GM19468 (cell line): ENCODE measurements at regions not wholly inside any gene's neighbourhood (a gene's known extent, or its start where the extent isn't known, plus 50 kb on each side); places are given as distances from the start of the nearest gene placed in this dataset.
"Not testable (repeated sequence)": the region's sequence is repeated elsewhere in the genome, so short reads cannot be mapped to it uniquely, and the experiment has no call there.

ENCODE experiments used
- ATAC-seq: cut with Tn5 transposase; IDR thresholded peaks from one replicate; pipeline ENCODE4 v1.9.1; 2021; ENCODE audit warnings: mild to moderate bottlenecking, moderate library complexity, moderate number of reproducible peaks; ENCODE audit not compliant: unreplicated experiment; ENCODE audit errors: extremely low read depth

DNA sequence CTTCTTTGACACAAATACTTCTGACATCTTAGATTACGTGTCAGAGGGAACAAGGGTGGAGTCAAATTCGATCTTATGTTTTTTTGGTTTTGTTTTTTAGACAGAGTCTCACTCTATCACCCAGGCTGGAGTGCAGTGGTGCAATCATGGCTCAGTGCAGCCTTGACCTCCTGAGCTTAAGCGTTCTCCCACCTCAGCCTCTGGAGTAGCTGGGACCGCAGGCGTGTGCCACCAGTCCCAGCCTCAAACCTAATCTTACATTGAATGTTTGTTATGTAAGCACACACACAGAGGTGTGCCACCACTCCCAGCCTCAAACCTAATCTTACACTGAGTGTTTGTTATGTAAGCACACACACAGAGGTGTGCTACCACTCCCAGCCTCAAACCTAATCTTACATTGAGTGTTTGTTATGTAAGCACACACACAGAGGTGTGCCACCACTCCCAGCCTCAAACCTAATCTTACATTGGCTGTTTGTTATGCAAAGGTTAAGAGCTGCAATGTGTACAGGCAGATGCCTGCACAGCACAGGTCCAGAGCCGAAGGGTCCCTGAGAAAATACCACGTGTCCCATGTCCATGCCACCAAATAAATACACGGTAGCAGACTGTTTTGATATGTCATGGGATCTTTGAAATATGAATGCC, 118.0 kb downstream of the ATP6V0E2 start:
- ATAC-seq: not testable (repeated sequence)

- ATAC-seq: not testable (repeated sequence)
Observed at GRCh38 chr7:149992366-149992765, 118.6 kb downstream of the ATP6V0E2 start.

- not testable (repeated sequence) for ATAC-seq
Observed at GRCh38 chr7:149995369-149996026, 121.7 kb downstream of the ATP6V0E2 start.

- not testable (repeated sequence) for ATAC-seq
Observed at GRCh38 chr7:150000780-150001599, 127.2 kb downstream of the ATP6V0E2 start.

GRCh38 chr7:150003304-150003810, 129.6 kb downstream of the ATP6V0E2 start:
- ATAC-seq: no peak

GRCh38 chr7:150003973-150004372, 130.2 kb downstream of the ATP6V0E2 start:
- not testable (repeated sequence) for ATAC-seq

DNA sequence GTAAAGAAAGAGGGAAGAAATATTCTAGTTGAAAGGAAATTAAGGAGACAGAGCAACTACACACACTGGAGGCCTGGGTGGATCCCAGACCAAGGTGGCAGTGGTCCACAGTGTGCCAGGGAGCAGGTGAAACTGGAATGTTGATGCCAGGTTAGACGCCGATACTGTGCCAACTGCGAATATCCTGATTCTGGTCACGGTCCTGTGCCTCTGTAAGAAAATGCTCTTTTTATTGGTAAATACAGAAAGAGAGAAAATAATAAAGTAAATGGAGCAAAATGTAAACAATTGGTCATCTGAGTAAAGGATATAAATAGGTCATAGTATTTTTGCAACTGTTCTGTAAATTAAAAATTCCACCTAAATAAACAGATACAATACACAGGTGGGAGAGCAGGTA, 131.1 kb downstream of the ATP6V0E2 start:
- not testable (repeated sequence) for ATAC-seq

GRCh38 chr7:150009620-150010303, 136.0 kb downstream of the ATP6V0E2 start:
- not testable (repeated sequence) for ATAC-seq

DNA sequence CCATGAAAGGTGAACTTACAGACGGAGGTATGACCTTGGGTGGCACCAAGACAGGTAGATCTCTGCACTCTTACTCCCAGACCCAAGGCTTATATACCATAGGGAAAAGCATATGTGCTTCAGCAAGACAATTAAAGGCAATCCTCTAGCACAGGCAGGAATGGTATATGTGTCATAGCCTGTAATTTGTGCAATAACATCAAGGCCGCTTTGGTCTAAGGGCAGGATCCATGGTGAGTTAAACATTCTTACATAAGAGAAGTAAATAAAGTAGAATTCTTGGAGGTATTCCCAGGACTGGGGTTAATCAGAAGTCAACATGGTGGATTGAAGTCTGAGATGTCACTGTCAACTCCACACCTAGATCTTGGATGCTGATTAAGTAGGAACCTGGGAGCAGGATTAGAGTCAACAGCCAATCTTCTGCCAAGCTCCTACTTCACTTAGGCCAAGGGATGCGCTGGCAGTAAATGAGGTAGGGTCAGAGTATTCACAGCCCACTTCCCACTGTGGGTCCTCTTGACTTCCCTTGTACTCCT, 143.0 kb downstream of the ATP6V0E2 start:
- ATAC-seq: not testable (repeated sequence)

DNA sequence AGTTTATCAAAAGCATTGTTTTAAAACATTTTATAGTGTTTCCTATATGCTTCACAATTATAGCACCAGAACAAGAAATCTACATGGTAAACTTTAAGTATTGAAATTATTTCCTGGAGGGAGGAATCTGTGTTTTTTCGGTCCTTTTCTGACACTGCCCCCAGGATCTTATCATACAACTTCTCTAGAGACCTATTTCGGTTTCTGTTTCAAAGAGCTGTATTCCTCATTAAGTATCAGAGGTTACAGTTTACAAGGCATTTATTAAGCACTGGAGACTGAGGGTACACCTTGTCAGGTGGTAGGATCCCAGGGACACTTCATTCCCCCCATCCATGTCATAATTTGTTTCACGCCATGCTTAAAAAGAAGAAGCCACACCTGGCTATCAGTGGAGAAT, 146.4 kb downstream of the ATP6V0E2 start:
- not testable (repeated sequence) for ATAC-seq

DNA sequence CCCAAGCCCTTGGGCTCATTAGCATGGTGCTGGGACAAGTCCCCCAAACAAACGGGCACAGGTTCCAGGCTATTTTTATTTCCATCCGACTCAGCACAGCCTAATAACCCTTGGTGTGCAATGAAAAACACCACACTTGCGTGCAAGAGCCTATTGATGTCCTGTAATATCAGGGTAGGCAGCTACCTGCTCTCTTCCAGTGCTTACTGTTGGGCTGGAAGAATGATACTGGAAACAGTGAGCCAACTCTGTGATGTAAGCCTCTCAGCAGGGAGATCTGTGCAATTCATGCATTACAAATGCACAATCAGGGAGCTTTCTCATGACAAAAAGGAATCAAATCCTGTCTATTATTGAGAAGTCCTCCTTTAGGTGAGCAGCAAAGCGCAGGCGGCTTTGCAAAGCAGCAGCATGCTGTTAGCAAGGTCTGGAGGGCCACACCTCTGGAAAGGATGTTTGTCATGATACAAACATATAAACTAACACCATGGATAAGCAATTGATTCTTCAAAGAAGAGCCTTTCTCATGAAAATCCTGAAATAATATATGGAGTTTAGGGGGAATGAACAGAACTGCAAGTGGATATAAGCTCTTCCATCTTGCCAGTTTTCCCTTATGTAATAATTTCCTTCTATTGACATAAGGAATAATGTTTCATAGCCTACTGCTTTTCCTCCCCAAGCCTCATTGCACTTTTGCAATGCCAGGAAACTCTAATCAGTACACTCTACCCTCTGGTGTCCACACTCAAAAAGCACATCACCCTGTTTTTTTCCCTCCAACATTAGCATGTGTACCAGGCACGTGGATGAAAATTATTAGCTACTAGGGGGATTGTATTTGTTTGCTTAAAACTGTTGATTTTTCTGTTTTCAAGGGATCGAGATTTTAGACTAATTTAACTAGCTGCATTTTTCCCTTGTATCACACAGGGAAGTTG, 151.1 kb downstream of the ATP6V0E2 start:
- ATAC-seq: not testable (repeated sequence)

- ATAC-seq: not testable (repeated sequence)
Observed at GRCh38 chr7:150025802-150026201, 152.0 kb downstream of the ATP6V0E2 start.

DNA sequence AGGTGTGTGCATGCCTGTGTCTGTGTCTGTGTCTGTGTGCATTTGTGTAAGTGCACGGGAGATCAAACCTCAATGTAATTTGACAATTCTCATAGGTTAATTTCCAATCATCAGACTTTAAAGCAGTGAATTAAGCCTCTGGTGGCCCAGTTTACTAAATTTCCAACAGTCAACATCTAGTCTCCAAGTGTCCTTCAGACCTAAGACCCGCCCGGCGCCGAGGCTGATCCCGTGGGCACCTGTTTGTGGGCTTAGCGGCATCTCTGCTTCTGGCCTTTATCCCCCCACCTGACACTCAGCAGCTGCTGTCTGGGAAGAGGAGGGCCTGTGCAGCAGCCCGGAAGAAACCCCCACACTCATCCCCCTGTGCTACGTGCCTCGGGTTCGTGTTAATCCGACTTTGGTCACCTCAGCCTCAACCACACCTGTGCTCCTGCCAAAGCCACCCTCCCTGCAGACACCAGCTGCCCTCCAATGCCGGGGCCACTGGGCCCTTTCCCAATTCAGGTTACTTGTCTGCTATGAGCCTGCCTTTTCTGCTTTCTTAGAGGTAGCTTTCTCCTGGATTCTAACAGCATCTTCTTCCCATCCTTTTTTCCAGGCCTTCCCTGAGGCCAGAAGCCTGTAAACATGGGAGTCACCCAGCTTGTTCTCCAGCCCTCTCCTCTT, 154.7 kb downstream of the ATP6V0E2 start:
- not testable (repeated sequence) for ATAC-seq

GRCh38 chr7:150029013-150029389, 155.2 kb downstream of the ATP6V0E2 start:
- ATAC-seq: not testable (repeated sequence)

- ATAC-seq: not testable (repeated sequence)
Observed at GRCh38 chr7:150031733-150032132, 158.0 kb downstream of the ATP6V0E2 start.

DNA sequence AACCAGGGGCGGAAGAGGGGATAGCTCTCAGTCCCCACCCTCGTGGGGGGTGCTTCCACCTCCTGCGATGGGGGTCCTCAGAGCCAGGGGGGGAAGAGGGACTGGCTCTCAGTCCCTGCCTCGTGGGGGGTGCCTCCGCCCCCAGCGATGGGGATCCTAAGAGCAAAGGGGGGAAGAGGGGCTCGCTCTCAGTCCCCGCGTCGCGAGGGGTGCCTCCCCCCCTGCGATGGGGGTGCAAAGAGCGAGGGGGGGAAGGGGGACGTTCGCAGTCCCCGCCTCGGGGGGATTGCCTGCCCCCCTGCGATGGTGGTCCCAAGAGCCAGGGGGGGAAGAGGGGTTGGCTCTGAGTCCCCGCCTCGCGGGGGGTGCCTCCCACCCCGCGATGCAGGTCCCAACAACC, 159.9 kb downstream of the ATP6V0E2 start:
- ATAC-seq: not testable (repeated sequence)

GRCh38 chr7:150035769-150036168, 162.0 kb downstream of the ATP6V0E2 start:
- ATAC-seq: not testable (repeated sequence)

- not testable (repeated sequence) for ATAC-seq
Observed at GRCh38 chr7:150039061-150039460, 165.3 kb downstream of the ATP6V0E2 start.
